GM12864 (cell line): ENCODE measurements at regions not wholly inside any gene's neighbourhood (a gene's known extent, or its start where the extent isn't known, plus 50 kb on each side); places are given as distances from the start of the nearest gene placed in this dataset.
"Not testable (repeated sequence)": the region's sequence is repeated elsewhere in the genome, so short reads cannot be mapped to it uniquely, and the experiment has no call there.

Source experiments
- DNase-seq: peaks from one replicate; pipeline ENCODE4 v3.0.0-alpha.2; 2011; ENCODE audit warnings: low read depth
- H3K4me3 ChIP-seq: 2 replicates; pipeline ENCODE4 v1.5.1; 2011; ENCODE audit warnings: mild to moderate bottlenecking, low read depth, low read length, control low read depth
- TF ChIP-seq, protein P1 (sequence below): IDR thresholded peaks from 2 replicates; pipeline ENCODE4 v1.5.1; 2011; ENCODE audit warnings: low read depth, mild to moderate bottlenecking, moderate library complexity, low read length, control low read depth, inconsistent platforms; ENCODE audit errors: missing control alignments

- no peak for DNase-seq
- no peak overlapping the region for H3K4me3 ChIP-seq
- TF ChIP-seq, protein P1, sequence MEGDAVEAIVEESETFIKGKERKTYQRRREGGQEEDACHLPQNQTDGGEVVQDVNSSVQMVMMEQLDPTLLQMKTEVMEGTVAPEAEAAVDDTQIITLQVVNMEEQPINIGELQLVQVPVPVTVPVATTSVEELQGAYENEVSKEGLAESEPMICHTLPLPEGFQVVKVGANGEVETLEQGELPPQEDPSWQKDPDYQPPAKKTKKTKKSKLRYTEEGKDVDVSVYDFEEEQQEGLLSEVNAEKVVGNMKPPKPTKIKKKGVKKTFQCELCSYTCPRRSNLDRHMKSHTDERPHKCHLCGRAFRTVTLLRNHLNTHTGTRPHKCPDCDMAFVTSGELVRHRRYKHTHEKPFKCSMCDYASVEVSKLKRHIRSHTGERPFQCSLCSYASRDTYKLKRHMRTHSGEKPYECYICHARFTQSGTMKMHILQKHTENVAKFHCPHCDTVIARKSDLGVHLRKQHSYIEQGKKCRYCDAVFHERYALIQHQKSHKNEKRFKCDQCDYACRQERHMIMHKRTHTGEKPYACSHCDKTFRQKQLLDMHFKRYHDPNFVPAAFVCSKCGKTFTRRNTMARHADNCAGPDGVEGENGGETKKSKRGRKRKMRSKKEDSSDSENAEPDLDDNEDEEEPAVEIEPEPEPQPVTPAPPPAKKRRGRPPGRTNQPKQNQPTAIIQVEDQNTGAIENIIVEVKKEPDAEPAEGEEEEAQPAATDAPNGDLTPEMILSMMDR = no peak
Observed at GRCh38 chr1:173356191-173356762, 120.9 kb upstream of the PRDX6 start.

GRCh38 chr1:173360487-173361063, 116.6 kb upstream of the PRDX6 start:
- TF ChIP-seq, protein P1 = no peak
- H3K4me3 ChIP-seq = no peak overlapping the region
- DNase-seq = no peak

DNA sequence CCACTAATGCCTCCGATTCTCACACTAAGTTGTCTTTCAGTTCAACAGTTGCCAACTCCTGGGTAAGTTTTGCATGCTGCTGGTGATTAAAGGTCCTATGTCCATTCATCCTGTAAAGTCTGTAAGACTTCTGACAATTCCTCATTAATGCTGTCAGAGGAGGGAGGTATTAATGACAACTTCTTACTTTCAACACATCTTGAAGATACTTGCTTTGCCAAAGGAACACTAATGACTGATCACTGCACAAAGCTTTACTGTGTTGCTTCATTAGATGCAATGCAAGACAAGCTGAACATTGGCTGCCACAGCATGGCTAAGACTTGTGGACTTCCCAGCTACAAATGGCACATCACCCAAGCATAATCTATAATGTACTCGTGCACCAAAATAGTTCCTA, 114.6 kb upstream of the PRDX6 start:
- TF ChIP-seq, protein P1 = no peak
- H3K4me3 ChIP-seq = no peak overlapping the region
- DNase-seq = no peak

DNA sequence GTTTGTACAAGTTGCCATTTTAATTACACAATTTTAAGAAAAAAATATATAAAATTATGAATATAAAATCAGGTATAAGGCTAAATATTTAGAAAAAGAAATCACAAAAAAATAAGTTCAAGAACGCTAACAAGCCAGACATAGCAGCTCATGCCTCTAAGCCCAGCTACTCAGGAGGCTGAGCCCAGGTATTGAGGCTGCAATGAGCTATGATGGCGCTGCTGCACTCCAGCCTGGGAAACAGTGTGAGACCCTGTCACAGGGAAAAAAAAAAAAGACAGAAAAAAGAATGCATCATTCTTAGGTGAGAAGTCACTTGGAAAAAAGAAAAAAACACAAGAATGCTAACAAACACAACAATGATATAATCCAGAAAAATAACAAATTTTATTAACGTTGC, 112.3 kb upstream of the PRDX6 start:
- no peak for DNase-seq
- TF ChIP-seq, protein P1 = no peak
- no peak overlapping the region for H3K4me3 ChIP-seq

GRCh38 chr1:173365341-173365740, 111.8 kb upstream of the PRDX6 start:
- DNase-seq = no peak
- TF ChIP-seq, protein P1 = no peak
- no peak overlapping the region for H3K4me3 ChIP-seq

- no peak overlapping the region for H3K4me3 ChIP-seq
- TF ChIP-seq, protein P1 = no peak
- no peak for DNase-seq
Observed at GRCh38 chr1:173367136-173367535, 110.0 kb upstream of the PRDX6 start.

GRCh38 chr1:173370586-173370985, 106.5 kb upstream of the PRDX6 start:
- not testable (repeated sequence) for DNase-seq, H3K4me3 ChIP-seq

- H3K4me3 ChIP-seq, DNase-seq: not testable (repeated sequence)
Observed at GRCh38 chr1:173376065-173376464, 101.1 kb upstream of the PRDX6 start.
